ENCODE measurements at regions not wholly inside any gene's neighbourhood (a gene's known extent, or its start where the extent isn't known, plus 50 kb on each side); places are given as distances from the start of the nearest gene placed in this dataset.

DNA sequence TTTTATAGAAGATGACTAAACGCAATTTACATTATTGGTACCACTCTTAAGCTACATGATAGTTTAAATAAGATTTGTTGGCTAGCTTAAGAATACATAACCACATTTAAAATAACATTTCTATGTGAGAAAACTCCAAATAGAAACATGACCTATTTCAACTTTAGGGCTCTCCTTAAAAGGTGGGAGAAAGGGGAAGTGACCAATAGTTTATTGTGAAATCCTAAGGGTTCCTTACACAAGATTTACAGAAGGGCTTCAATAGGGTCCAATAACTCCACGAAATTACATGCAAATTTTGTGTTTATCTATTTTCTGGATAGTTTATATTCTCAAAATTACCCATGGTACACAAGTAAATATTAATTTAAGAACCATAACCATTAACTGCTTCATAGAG is 91.6 kb upstream of the DST start:
- Histone ChIP-seq H3K4me3 (ENCODE audit: low read length, poor library complexity, severe bottlenecking) (no peak overlapping the region), H3K9ac (ENCODE audit: low read depth, low read length, poor library complexity, severe bottlenecking) (no peak overlapping the region), H3K4me2 (ENCODE audit: low read depth, low read length, poor library complexity, severe bottlenecking) (no peak overlapping the region), H3K9me2 (replicated peaks; ENCODE audit: low read depth, low read length) (no peaks in the 10 kb centered on the region), H4K20me1 (ENCODE audit: insufficient read depth, low read length, poor library complexity, severe bottlenecking) (no peaks in the 10 kb centered on the region), H3K4me1 (ENCODE audit: insufficient read depth, low read length, poor library complexity, severe bottlenecking) (no peaks in the 10 kb centered on the region), H3K36me3 (ENCODE audit: insufficient read depth, low read length) (0 out of 2 replicates have a peak, but pooled peaks cover 8% of the 10 kb centered on the region), H3K9me3 (ENCODE audit: insufficient read depth, low read depth, low read length) (no peaks in the 10 kb centered on the region), H3K79me2 (ENCODE audit: insufficient read depth, low read length) (no peaks in the 10 kb centered on the region), H3K27me3 (ENCODE audit: insufficient read depth, low read length, poor library complexity, severe bottlenecking) (no peaks in the 10 kb centered on the region), H3F3A (ENCODE audit: low read depth) (no peaks in the 10 kb centered on the region), H2AFZ (ENCODE audit: low read length) (no peak overlapping the region)
- TF ChIP-seq CTCF (conservative IDR thresholded peaks at IDR 0.05; ENCODE audit: low read length) (no peak), EZH2phosphoT487 (IDR thresholded peaks at IDR 0.05; ENCODE audit: borderline replicate concordance) (no peak)

DNA sequence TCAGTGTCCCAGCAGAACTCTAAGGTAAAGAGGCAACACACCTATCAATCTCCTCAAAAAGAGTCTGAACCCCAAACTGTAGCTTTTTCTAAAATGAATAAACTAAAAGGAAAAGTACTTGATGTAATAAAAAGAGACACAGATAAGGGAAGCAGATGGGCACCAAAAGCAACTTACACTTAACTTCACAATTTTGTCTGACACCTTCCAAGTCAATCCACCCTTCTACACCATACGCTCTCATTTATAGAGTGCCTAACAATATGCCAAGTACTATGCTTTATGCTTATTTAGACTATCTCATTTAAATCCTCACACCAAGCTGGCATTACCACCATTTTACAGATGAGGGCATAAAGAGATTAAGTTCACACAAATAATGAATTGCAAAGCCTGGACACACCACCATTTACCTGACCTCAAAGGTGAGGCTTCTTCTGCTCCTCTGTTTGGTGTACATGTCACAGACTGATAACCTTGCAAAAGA is 90.6 kb upstream of the DST start:
- Histone ChIP-seq H3K4me2 (ENCODE audit: low read depth, low read length, poor library complexity, severe bottlenecking) (no peak overlapping the region), H3K9me2 (replicated peaks; ENCODE audit: low read depth, low read length) (no peaks in the 10 kb centered on the region), H3K4me3 (ENCODE audit: low read length, poor library complexity, severe bottlenecking) (no peak overlapping the region), H3K79me2 (ENCODE audit: insufficient read depth, low read length) (no peaks in the 10 kb centered on the region), H4K20me1 (ENCODE audit: insufficient read depth, low read length, poor library complexity, severe bottlenecking) (no peaks in the 10 kb centered on the region), H3K36me3 (ENCODE audit: insufficient read depth, low read length) (0 out of 2 replicates have a peak, but pooled peaks cover 8% of the 10 kb centered on the region), H3F3A (ENCODE audit: low read depth) (no peaks in the 10 kb centered on the region), H3K9ac (ENCODE audit: low read depth, low read length, poor library complexity, severe bottlenecking) (no peak overlapping the region), H3K4me1 (ENCODE audit: insufficient read depth, low read length, poor library complexity, severe bottlenecking) (no peaks in the 10 kb centered on the region), H2AFZ (ENCODE audit: low read length) (no peak overlapping the region), H3K9me3 (ENCODE audit: insufficient read depth, low read depth, low read length) (no peaks in the 10 kb centered on the region), H3K27me3 (ENCODE audit: insufficient read depth, low read length, poor library complexity, severe bottlenecking) (no peaks in the 10 kb centered on the region)
- no peak for TF ChIP-seq EZH2phosphoT487 (IDR thresholded peaks at IDR 0.05; ENCODE audit: borderline replicate concordance)
- no peak for TF ChIP-seq CTCF (conservative IDR thresholded peaks at IDR 0.05; ENCODE audit: low read length)

DNA sequence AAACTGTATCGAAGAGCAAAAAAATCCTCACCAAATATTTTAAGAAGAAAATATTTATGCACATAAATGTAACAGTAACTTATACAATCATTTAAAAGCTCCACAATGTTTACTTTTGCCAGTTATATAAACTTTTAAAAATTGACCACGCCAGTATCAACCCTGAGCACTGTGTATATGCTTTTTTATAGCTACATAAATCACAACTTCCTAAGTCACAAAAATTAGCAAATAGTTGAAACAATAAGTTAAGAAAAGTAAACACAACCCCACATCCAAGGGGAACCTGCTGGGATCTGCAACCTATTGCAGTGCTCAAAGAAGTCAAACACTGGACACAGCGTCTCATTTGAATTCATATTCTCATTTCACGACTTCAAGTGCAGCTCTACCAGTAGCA is 89.8 kb upstream of the DST start:
- no peak overlapping the region for H2AFZ ChIP-seq (ENCODE audit: low read length)
- H3K36me3 ChIP-seq (ENCODE audit: insufficient read depth, low read length), result 0 out of 2 replicates have a peak, but pooled peaks cover 8% of the 10 kb centered on the region
- no peak overlapping the region for H3K4me3 ChIP-seq (ENCODE audit: low read length, poor library complexity, severe bottlenecking)
- no peak overlapping the region for H3K9ac ChIP-seq (ENCODE audit: low read depth, low read length, poor library complexity, severe bottlenecking)
- TF ChIP-seq EZH2phosphoT487 (IDR thresholded peaks at IDR 0.05; ENCODE audit: borderline replicate concordance) (no peak), CTCF (conservative IDR thresholded peaks at IDR 0.05; ENCODE audit: low read length) (no peak)
- no peaks in the 10 kb centered on the region for H4K20me1 ChIP-seq (ENCODE audit: insufficient read depth, low read length, poor library complexity, severe bottlenecking)
- no peak overlapping the region for H3K4me2 ChIP-seq (ENCODE audit: low read depth, low read length, poor library complexity, severe bottlenecking)
- no peaks in the 10 kb centered on the region for H3K79me2 ChIP-seq (ENCODE audit: insufficient read depth, low read length)
- no peaks in the 10 kb centered on the region for H3K4me1 ChIP-seq (ENCODE audit: insufficient read depth, low read length, poor library complexity, severe bottlenecking)
- H3K9me3 ChIP-seq (ENCODE audit: insufficient read depth, low read depth, low read length), result no peaks in the 10 kb centered on the region
- H3K9me2 ChIP-seq (replicated peaks; ENCODE audit: low read depth, low read length), result no peaks in the 10 kb centered on the region
- no peaks in the 10 kb centered on the region for H3K27me3 ChIP-seq (ENCODE audit: insufficient read depth, low read length, poor library complexity, severe bottlenecking)
- no peaks in the 10 kb centered on the region for H3F3A ChIP-seq (ENCODE audit: low read depth)
